Vagina (tissue), 2 donors: ENCODE measurements at regions not wholly inside any gene's neighbourhood (a gene's known extent, or its start where the extent isn't known, plus 50 kb on each side); places are given as distances from the start of the nearest gene placed in this dataset.

Source experiments
- POLR2A ChIP-seq, 2 donors: fragments of 450-650 bp; IDR thresholded peaks; one replicate each; pipeline ENCODE4 v1.6.1; 2017; ENCODE audit warnings: antibody characterized with exemption in 2 of 2, mild to moderate bottlenecking in 2 of 2, moderate library complexity in 2 of 2
- POLR2AphosphoS5 ChIP-seq, 2 donors: sonication (generic); formaldehyde crosslinking; IDR thresholded peaks; one replicate each; pipeline ENCODE4 v1.9.0; 2017; ENCODE audit warnings: antibody characterized with exemption in 2 of 2, mild to moderate bottlenecking in 2 of 2, low read depth in 1 of 2; ENCODE audit not compliant: insufficient read depth in 1 of 2
- TF ChIP-seq, protein P1 (sequence below), 3 experiments: fragments of 450-650 bp in 2 of 3; fragments of 200-600 bp in 1 of 3; sonication (generic) in 1 of 3; IDR thresholded peaks; one replicate each; pipeline ENCODE4 v1.5.1; 2017 to 2019; ENCODE audit warnings: antibody characterized with exemption in 3 of 3, mild to moderate bottlenecking in 2 of 3, moderate library complexity in 2 of 3

DNA sequence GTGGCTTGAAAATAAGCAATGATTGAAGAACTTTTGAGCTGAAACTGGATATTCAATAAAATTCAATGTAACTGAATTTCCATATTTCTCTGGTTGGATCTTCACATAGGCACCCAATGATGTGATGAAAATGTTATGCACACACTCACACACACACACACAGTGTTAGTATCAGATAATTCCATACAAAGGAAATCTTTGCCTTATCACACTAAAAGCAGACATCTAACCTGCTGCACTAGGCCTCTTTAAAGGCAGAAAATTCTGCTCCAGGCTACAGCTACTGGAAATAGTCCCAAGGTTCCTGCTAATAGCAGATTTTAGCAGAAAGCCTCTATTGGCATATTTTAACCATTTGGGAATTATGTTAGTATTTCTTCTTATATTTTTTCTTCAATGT lies 309.6 kb downstream of the COL11A1 start:
- TF ChIP-seq POLR2A (IDR thresholded peaks at IDR 0.05) (no peak), POLR2AphosphoS5 (IDR thresholded peaks at IDR 0.05; ENCODE audit: insufficient read depth in 1 of 2, low read depth in 1 of 2) (no peak)
- TF ChIP-seq, protein P1, sequence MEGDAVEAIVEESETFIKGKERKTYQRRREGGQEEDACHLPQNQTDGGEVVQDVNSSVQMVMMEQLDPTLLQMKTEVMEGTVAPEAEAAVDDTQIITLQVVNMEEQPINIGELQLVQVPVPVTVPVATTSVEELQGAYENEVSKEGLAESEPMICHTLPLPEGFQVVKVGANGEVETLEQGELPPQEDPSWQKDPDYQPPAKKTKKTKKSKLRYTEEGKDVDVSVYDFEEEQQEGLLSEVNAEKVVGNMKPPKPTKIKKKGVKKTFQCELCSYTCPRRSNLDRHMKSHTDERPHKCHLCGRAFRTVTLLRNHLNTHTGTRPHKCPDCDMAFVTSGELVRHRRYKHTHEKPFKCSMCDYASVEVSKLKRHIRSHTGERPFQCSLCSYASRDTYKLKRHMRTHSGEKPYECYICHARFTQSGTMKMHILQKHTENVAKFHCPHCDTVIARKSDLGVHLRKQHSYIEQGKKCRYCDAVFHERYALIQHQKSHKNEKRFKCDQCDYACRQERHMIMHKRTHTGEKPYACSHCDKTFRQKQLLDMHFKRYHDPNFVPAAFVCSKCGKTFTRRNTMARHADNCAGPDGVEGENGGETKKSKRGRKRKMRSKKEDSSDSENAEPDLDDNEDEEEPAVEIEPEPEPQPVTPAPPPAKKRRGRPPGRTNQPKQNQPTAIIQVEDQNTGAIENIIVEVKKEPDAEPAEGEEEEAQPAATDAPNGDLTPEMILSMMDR (IDR thresholded peaks at IDR 0.05): no peak
